VCaP (cell line): ENCODE measurements at regions not wholly inside any gene's neighbourhood (a gene's known extent, or its start where the extent isn't known, plus 50 kb on each side); places are given as distances from the start of the nearest gene placed in this dataset.
"Not testable (repeated sequence)": the region's sequence is repeated elsewhere in the genome, so short reads cannot be mapped to it uniquely, and the experiment has no call there.

Experiments
- H3K27ac ChIP-seq: fragments of 450-650 bp; 2 replicates; pipeline ENCODE4 v1.5.1; 2017
- TF ChIP-seq, protein P1 (sequence below): fragments of 450-650 bp; conservative IDR thresholded peaks from 2 replicates; pipeline ENCODE4 v1.5.1; 2017; ENCODE audit warnings: mild to moderate bottlenecking, moderate library complexity

DNA sequence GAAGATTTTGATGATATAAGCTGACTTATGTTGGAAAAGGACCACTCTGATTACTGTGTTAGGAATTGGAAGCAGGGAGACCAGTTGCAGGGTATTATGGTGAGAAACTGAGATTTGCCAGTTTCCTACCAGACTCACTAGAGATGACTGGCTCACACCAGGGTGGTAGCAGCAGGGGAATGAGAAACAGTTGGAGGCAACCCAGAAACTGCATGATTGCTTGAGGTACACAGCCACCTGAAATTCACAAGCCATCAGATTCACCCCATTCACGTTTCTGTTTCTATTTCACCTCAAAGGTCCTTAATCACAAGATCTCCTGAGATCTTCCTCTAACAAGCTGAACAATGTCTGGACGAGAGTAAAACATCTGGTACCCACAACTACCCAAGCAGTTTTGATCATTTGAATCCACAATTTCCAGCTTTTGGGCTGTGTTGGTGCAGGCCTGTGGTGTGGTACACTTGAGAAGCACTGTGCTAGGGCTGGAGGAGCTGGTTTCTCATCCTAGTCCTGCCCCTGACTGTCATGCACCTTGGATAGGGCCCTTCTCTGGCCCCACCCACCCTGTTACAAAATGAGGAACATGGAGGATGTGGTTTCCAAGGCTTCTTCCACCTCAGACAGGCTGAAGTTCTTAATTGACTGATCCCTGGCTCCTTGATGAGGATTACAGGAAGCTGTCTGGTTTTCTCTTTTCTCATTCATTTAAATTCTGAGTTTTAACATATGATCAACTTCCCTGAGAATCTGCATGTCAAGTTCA is 233.4 kb downstream of the INSC start:
- TF ChIP-seq, protein P1, sequence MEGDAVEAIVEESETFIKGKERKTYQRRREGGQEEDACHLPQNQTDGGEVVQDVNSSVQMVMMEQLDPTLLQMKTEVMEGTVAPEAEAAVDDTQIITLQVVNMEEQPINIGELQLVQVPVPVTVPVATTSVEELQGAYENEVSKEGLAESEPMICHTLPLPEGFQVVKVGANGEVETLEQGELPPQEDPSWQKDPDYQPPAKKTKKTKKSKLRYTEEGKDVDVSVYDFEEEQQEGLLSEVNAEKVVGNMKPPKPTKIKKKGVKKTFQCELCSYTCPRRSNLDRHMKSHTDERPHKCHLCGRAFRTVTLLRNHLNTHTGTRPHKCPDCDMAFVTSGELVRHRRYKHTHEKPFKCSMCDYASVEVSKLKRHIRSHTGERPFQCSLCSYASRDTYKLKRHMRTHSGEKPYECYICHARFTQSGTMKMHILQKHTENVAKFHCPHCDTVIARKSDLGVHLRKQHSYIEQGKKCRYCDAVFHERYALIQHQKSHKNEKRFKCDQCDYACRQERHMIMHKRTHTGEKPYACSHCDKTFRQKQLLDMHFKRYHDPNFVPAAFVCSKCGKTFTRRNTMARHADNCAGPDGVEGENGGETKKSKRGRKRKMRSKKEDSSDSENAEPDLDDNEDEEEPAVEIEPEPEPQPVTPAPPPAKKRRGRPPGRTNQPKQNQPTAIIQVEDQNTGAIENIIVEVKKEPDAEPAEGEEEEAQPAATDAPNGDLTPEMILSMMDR, result no peak
- peak overlapping the region; percentile 19 for H3K27ac ChIP-seq

- TF ChIP-seq, protein P1, result no peak
- H3K27ac ChIP-seq, result no peak overlapping the region
Observed at GRCh38 chr11:15349413-15349812, 234.7 kb downstream of the INSC start.

DNA sequence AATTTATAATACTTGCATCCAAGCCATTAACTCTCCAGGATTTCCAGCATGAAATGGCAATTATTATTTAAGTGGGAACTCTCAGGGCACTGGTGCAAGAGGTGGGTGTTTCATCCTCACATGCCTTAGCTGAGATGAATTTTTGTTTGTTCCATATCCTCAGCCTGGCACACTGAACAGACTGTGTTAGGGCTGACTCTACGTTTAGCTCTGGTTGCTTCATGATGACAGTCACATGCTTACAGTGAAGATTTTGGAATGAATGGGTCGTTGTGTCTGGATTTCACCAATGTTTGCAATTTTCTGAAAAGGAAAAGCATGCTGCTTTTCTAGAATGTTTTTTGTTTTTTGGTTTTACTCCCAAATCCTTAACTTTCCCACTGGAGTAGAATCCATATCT is 246.6 kb downstream of the INSC start:
- TF ChIP-seq, protein P1, result no peak
- peak overlapping the region; percentile 88 for H3K27ac ChIP-seq

GRCh38 chr11:15365286-15365685 is 250.6 kb downstream of the INSC start:
- not testable (repeated sequence) for H3K27ac ChIP-seq

GRCh38 chr11:15367695-15368094 is 253.0 kb downstream of the INSC start:
- no peak overlapping the region for H3K27ac ChIP-seq
- TF ChIP-seq, protein P1, result no peak

GRCh38 chr11:15370495-15371147 is 255.9 kb downstream of the INSC start:
- H3K27ac ChIP-seq, result no peak overlapping the region
- TF ChIP-seq, protein P1, result no peak

GRCh38 chr11:15371533-15371932 is 256.8 kb downstream of the INSC start:
- TF ChIP-seq, protein P1, result no peak
- no peak overlapping the region for H3K27ac ChIP-seq

- TF ChIP-seq, protein P1, result no peak
Observed at GRCh38 chr11:15374418-15374817, 259.7 kb downstream of the INSC start.

More at GRCh38 chr11:15374418-15374817, 259.7 kb downstream of the INSC start:
- H3K27ac ChIP-seq, result no peak overlapping the region
